ENCODE measurements at regions not wholly inside any gene's neighbourhood (a gene's known extent, or its start where the extent isn't known, plus 50 kb on each side); places are given as distances from the start of the nearest gene placed in this dataset.

DNA sequence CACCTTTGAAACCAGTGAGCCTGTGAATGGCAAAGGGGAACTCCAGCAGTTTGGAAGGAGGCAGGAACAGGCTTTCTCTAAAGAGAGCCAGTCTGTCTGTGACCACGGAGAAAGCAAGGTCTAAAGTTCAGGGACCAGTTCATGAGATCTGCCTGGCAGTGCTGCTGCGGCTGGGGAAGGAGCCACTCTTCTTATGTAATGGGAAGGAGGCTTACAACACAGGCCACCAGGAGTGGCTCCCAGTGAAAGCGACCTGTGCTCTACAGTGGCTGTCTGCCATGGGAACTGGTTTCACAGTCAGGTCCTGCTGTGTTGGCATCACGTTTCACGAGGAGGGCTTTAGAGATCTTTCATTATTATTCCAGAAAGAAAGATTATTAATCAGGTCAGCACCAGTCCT is 291.9 kb upstream of the PRDM1 start (continued):
- TF ChIP-seq GABPA (IDR thresholded peaks at IDR 0.05; ENCODE audit: low read depth) (no peak), TEAD4 (IDR thresholded peaks at IDR 0.05; ENCODE audit: borderline replicate concordance, insufficient read depth) (no peak), JUND (IDR thresholded peaks at IDR 0.05) (no peak)
- TF ChIP-seq, protein P1, sequence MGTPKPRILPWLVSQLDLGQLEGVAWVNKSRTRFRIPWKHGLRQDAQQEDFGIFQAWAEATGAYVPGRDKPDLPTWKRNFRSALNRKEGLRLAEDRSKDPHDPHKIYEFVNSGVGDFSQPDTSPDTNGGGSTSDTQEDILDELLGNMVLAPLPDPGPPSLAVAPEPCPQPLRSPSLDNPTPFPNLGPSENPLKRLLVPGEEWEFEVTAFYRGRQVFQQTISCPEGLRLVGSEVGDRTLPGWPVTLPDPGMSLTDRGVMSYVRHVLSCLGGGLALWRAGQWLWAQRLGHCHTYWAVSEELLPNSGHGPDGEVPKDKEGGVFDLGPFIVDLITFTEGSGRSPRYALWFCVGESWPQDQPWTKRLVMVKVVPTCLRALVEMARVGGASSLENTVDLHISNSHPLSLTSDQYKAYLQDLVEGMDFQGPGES (IDR thresholded peaks at IDR 0.05; ENCODE audit: low read depth, low read length): no peak

DNA sequence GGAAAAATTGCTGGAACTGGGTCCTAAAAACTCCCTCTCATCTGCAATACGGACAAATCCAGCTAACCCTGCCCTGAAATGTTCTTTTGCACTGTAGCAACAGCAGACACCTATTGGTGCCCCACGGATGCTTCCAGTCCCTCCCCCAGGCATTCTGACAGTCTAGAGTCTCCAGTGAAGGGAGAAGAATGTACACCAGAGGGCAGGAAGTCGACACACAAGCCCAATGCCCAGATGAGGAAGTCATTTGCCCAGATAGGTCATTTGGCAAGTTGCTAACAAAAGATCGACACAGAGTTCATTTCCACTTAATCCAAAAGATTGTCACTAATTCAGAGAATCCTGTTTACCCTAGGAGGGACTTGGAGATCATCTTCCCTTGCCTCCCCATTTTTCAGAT is 293.0 kb upstream of the PRDM1 start:
- TF ChIP-seq, protein P2, sequence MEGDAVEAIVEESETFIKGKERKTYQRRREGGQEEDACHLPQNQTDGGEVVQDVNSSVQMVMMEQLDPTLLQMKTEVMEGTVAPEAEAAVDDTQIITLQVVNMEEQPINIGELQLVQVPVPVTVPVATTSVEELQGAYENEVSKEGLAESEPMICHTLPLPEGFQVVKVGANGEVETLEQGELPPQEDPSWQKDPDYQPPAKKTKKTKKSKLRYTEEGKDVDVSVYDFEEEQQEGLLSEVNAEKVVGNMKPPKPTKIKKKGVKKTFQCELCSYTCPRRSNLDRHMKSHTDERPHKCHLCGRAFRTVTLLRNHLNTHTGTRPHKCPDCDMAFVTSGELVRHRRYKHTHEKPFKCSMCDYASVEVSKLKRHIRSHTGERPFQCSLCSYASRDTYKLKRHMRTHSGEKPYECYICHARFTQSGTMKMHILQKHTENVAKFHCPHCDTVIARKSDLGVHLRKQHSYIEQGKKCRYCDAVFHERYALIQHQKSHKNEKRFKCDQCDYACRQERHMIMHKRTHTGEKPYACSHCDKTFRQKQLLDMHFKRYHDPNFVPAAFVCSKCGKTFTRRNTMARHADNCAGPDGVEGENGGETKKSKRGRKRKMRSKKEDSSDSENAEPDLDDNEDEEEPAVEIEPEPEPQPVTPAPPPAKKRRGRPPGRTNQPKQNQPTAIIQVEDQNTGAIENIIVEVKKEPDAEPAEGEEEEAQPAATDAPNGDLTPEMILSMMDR (IDR thresholded peaks at IDR 0.05): peak; percentile 19; the same call in 1 of the 2 replicates
- TF ChIP-seq SMC3 (IDR thresholded peaks at IDR 0.05; ENCODE audit: low read depth, low read length) (peak; percentile 15; the same call in 1 of the 2 replicates), RAD21 (IDR thresholded peaks at IDR 0.05; ENCODE audit: low read length) (no peak)
- Histone ChIP-seq H3K9me3 (no peaks in the 10 kb centered on the region), H3K27ac (ENCODE audit: low read depth in 2 of 2, low read length in 1 of 2) (no peak overlapping the region), H3K27me3 (ENCODE audit: insufficient read depth) (no peaks in the 10 kb centered on the region), H3F3A (replicated peaks; ENCODE audit: insufficient read depth) (no peaks in the 10 kb centered on the region), H3K9me2 (no peaks in the 10 kb centered on the region), H4K20me1 (ENCODE audit: insufficient read depth) (no peaks in the 10 kb centered on the region), H3K36me3 (replicated peaks in 1 of 2; ENCODE audit: control insufficient read depth in 1 of 2, insufficient read depth in 2 of 2, low read length in 1 of 2) (no peaks in the 10 kb centered on the region), H2AFZ (ENCODE audit: low read depth) (no peak overlapping the region; the same call in 1 of the 2 replicates), H3K79me2 (ENCODE audit: insufficient read depth) (no peaks in the 10 kb centered on the region), H3K4me2 (no peak overlapping the region), H3K4me1 (ENCODE audit: control insufficient read depth in 1 of 2, insufficient read depth in 2 of 2, low read depth in 1 of 2, low read length in 1 of 2) (no peaks in the 10 kb centered on the region; a peak in 1 of 4 replicates), H3K9ac (no peak overlapping the region), H3K4me3 (ENCODE audit: low read depth in 2 of 2, low read length in 1 of 2) (no peak overlapping the region)
- WGBS (ENCODE audit: low lambda C conversion rate): 32% methylated on average over 3 of the region's 4 CpGs
- DNase-seq: no peak
- POLR2A ChIA-PET: no interaction called here
- CTCF ChIA-PET: no interaction called here

DNA sequence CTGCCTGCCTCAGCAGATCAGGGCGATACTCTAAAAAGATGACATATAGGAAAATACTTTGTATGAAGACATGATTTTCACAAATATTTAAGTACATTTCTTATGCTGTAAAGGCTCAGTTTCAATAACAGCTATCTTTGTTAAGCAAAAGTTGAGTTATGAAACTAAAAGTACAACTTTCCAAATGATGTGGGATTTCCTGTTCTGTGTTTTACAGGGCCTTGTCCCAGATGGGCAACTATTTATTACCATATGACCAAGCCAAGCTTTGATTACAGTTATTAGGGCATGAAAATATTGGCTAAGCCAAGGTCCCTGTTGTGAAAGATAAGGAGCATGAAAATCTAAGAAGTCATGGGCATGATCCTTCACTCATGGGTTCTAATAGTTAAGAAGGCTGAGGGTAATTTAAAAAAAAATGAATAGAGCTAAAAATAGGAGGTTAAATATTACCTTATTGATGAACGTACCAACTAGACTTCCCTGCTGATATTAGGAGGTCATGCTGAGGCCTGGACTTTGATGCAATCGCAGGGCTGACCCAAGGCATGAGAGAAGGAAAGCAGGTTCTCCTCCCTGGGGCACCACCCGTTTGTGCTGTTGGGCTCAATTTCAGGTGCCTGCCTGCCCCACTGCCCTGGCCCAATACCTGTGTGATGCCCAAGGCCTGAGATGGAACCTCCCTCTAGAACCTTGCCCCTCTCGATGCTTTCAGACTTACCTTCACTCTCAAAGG is 294.4 kb upstream of the PRDM1 start:
- Histone ChIP-seq H3F3A (replicated peaks; ENCODE audit: insufficient read depth) (no peaks in the 10 kb centered on the region), H3K79me2 (ENCODE audit: insufficient read depth) (no peaks in the 10 kb centered on the region), H3K9me2 (no peaks in the 10 kb centered on the region), H3K9me3 (no peaks in the 10 kb centered on the region), H2AFZ (ENCODE audit: low read depth) (no peak overlapping the region), H3K36me3 (replicated peaks in 1 of 2; ENCODE audit: control insufficient read depth in 1 of 2, insufficient read depth in 2 of 2, low read length in 1 of 2) (no peaks in the 10 kb centered on the region), H3K27me3 (ENCODE audit: insufficient read depth) (no peaks in the 10 kb centered on the region), H3K27ac (ENCODE audit: low read depth in 2 of 2, low read length in 1 of 2) (no peak overlapping the region), H3K9ac (no peak overlapping the region), H3K4me1 (ENCODE audit: control insufficient read depth in 1 of 2, insufficient read depth in 2 of 2, low read depth in 1 of 2, low read length in 1 of 2) (no peaks in the 10 kb centered on the region), H4K20me1 (ENCODE audit: insufficient read depth) (no peaks in the 10 kb centered on the region), H3K4me2 (no peak overlapping the region), H3K4me3 (ENCODE audit: low read depth in 2 of 2, low read length in 1 of 2) (no peak overlapping the region)
- CTCF ChIA-PET: no interaction called here
- DNase-seq: no peak
- 44% methylated on average over 5 of the region's 5 CpGs for WGBS (ENCODE audit: low lambda C conversion rate)
- POLR2A ChIA-PET: no interaction called here
- TF ChIP-seq EP300 (IDR thresholded peaks at IDR 0.05; ENCODE audit: borderline replicate concordance in 1 of 2, low read depth in 1 of 2, low read length in 1 of 2) (no peak), CHD2 (IDR thresholded peaks at IDR 0.05; ENCODE audit: low read length, partially characterized antibody) (no peak), POLR2AphosphoS5 (IDR thresholded peaks at IDR 0.05; ENCODE audit: low read depth, low read length) (no peak), FOXM1 (IDR thresholded peaks at IDR 0.05; ENCODE audit: low read depth) (no peak), MXI1 (IDR thresholded peaks at IDR 0.05; ENCODE audit: low read depth, low read length) (no peak), NRF1 (IDR thresholded peaks at IDR 0.05; ENCODE audit: low read depth, low read length) (no peak), FOXJ3 (CRISPR knock-in tag; IDR thresholded peaks at IDR 0.05) (no peak)
- TF ChIP-seq, protein P3, sequence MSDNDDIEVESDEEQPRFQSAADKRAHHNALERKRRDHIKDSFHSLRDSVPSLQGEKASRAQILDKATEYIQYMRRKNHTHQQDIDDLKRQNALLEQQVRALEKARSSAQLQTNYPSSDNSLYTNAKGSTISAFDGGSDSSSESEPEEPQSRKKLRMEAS (IDR thresholded peaks at IDR 0.05; ENCODE audit: low read depth): no peak
- TF ChIP-seq, protein P4, sequence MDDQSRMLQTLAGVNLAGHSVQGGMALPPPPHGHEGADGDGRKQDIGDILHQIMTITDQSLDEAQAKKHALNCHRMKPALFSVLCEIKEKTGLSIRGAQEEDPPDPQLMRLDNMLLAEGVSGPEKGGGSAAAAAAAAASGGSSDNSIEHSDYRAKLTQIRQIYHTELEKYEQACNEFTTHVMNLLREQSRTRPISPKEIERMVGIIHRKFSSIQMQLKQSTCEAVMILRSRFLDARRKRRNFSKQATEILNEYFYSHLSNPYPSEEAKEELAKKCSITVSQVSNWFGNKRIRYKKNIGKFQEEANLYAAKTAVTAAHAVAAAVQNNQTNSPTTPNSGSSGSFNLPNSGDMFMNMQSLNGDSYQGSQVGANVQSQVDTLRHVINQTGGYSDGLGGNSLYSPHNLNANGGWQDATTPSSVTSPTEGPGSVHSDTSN (IDR thresholded peaks at IDR 0.05): no peak
- TF ChIP-seq, protein P5, sequence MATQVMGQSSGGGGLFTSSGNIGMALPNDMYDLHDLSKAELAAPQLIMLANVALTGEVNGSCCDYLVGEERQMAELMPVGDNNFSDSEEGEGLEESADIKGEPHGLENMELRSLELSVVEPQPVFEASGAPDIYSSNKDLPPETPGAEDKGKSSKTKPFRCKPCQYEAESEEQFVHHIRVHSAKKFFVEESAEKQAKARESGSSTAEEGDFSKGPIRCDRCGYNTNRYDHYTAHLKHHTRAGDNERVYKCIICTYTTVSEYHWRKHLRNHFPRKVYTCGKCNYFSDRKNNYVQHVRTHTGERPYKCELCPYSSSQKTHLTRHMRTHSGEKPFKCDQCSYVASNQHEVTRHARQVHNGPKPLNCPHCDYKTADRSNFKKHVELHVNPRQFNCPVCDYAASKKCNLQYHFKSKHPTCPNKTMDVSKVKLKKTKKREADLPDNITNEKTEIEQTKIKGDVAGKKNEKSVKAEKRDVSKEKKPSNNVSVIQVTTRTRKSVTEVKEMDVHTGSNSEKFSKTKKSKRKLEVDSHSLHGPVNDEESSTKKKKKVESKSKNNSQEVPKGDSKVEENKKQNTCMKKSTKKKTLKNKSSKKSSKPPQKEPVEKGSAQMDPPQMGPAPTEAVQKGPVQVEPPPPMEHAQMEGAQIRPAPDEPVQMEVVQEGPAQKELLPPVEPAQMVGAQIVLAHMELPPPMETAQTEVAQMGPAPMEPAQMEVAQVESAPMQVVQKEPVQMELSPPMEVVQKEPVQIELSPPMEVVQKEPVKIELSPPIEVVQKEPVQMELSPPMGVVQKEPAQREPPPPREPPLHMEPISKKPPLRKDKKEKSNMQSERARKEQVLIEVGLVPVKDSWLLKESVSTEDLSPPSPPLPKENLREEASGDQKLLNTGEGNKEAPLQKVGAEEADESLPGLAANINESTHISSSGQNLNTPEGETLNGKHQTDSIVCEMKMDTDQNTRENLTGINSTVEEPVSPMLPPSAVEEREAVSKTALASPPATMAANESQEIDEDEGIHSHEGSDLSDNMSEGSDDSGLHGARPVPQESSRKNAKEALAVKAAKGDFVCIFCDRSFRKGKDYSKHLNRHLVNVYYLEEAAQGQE (IDR thresholded peaks at IDR 0.05; ENCODE audit: low read depth, low read length): no peak
